ENCODE measurements at regions not wholly inside any gene's neighbourhood (a gene's known extent, or its start where the extent isn't known, plus 50 kb on each side); places are given as distances from the start of the nearest gene placed in this dataset.
"Not testable (repeated sequence)": the region's sequence is repeated elsewhere in the genome, so short reads cannot be mapped to it uniquely, and the experiment has no call there.

- H3K4me3 ChIP-seq (ENCODE audit: low read length): no peak overlapping the region
- H3K27ac ChIP-seq (ENCODE audit: low read depth, low read length): no peak overlapping the region
- no peaks in the 10 kb centered on the region for H3K36me3 ChIP-seq (ENCODE audit: control insufficient read depth, insufficient read depth, low read length)
- H3K9ac ChIP-seq (ENCODE audit: low read length): no peak overlapping the region
- peaks cover 2% of the 10 kb centered on the region for H3K4me1 ChIP-seq (ENCODE audit: control insufficient read depth, insufficient read depth, low read length)
- no peaks in the 10 kb centered on the region for H3K27me3 ChIP-seq (ENCODE audit: control insufficient read depth, insufficient read depth, low read length)
Measured at GRCh38 chr10:61283481-61284221, 169.5 kb downstream of the TMEM26 start.

- Histone ChIP-seq H3K4me3 (ENCODE audit: low read length) (no peak overlapping the region), H3K27ac (ENCODE audit: low read depth, low read length) (no peak overlapping the region), H3K4me1 (ENCODE audit: control insufficient read depth, insufficient read depth, low read length) (peaks cover 2% of the 10 kb centered on the region), H3K27me3 (ENCODE audit: control insufficient read depth, insufficient read depth, low read length) (no peaks in the 10 kb centered on the region), H3K36me3 (ENCODE audit: control insufficient read depth, insufficient read depth, low read length) (no peaks in the 10 kb centered on the region), H3K9ac (ENCODE audit: low read length) (no peak overlapping the region)
Measured at GRCh38 chr10:61283066-61283465, 170.1 kb downstream of the TMEM26 start.

- no peak overlapping the region for H3K27ac ChIP-seq (ENCODE audit: low read depth, low read length)
- no peaks in the 10 kb centered on the region for H3K27me3 ChIP-seq (ENCODE audit: control insufficient read depth, insufficient read depth, low read length)
- no peak overlapping the region for H3K9ac ChIP-seq (ENCODE audit: low read length)
- peaks cover 2% of the 10 kb centered on the region for H3K4me1 ChIP-seq (ENCODE audit: control insufficient read depth, insufficient read depth, low read length)
- H3K4me3 ChIP-seq (ENCODE audit: low read length): no peak overlapping the region
- no peaks in the 10 kb centered on the region for H3K36me3 ChIP-seq (ENCODE audit: control insufficient read depth, insufficient read depth, low read length)
Measured at GRCh38 chr10:61280303-61280702, 172.9 kb downstream of the TMEM26 start.

GRCh38 chr10:61279400-61279799 is 173.8 kb downstream of the TMEM26 start:
- Histone ChIP-seq H3K27ac (ENCODE audit: low read depth, low read length) (no peak overlapping the region), H3K9ac (ENCODE audit: low read length) (no peak overlapping the region), H3K4me3 (ENCODE audit: low read length) (no peak overlapping the region), H3K4me1 (ENCODE audit: control insufficient read depth, insufficient read depth, low read length) (peaks cover 2% of the 10 kb centered on the region), H3K27me3 (ENCODE audit: control insufficient read depth, insufficient read depth, low read length) (no peaks in the 10 kb centered on the region), H3K36me3 (ENCODE audit: control insufficient read depth, insufficient read depth, low read length) (no peaks in the 10 kb centered on the region)

- H3K36me3 ChIP-seq (ENCODE audit: control insufficient read depth, insufficient read depth, low read length): no peaks in the 10 kb centered on the region
- peaks cover 2% of the 10 kb centered on the region for H3K4me1 ChIP-seq (ENCODE audit: control insufficient read depth, insufficient read depth, low read length)
- H3K27ac ChIP-seq (ENCODE audit: low read depth, low read length): no peak overlapping the region
- no peak overlapping the region for H3K4me3 ChIP-seq (ENCODE audit: low read length)
- H3K27me3 ChIP-seq (ENCODE audit: control insufficient read depth, insufficient read depth, low read length): no peaks in the 10 kb centered on the region
- no peak overlapping the region for H3K9ac ChIP-seq (ENCODE audit: low read length)
Measured at GRCh38 chr10:61278556-61278955, 174.6 kb downstream of the TMEM26 start.

- Histone ChIP-seq H3K36me3 (ENCODE audit: control insufficient read depth, insufficient read depth, low read length) (no peaks in the 10 kb centered on the region), H3K27ac (ENCODE audit: low read depth, low read length) (no peak overlapping the region), H3K9ac (ENCODE audit: low read length) (no peak overlapping the region), H3K4me1 (ENCODE audit: control insufficient read depth, insufficient read depth, low read length) (no peaks in the 10 kb centered on the region), H3K4me3 (ENCODE audit: low read length) (no peak overlapping the region), H3K27me3 (ENCODE audit: control insufficient read depth, insufficient read depth, low read length) (no peaks in the 10 kb centered on the region)
Measured at GRCh38 chr10:61272781-61273180, 180.4 kb downstream of the TMEM26 start.

GRCh38 chr10:61271127-61271780 is 181.9 kb downstream of the TMEM26 start:
- no peaks in the 10 kb centered on the region for H3K27me3 ChIP-seq (ENCODE audit: control insufficient read depth, insufficient read depth, low read length)
- H3K4me1 ChIP-seq (ENCODE audit: control insufficient read depth, insufficient read depth, low read length): no peaks in the 10 kb centered on the region
- H3K4me3 ChIP-seq (ENCODE audit: low read length): no peak overlapping the region
- H3K36me3 ChIP-seq (ENCODE audit: control insufficient read depth, insufficient read depth, low read length): no peaks in the 10 kb centered on the region
- H3K27ac ChIP-seq (ENCODE audit: low read depth, low read length): no peak overlapping the region
- H3K9ac ChIP-seq (ENCODE audit: low read length): no peak overlapping the region

- Histone ChIP-seq H3K4me3 (ENCODE audit: low read length) (no peak overlapping the region), H3K27ac (ENCODE audit: low read depth, low read length) (no peak overlapping the region), H3K27me3 (ENCODE audit: control insufficient read depth, insufficient read depth, low read length) (no peaks in the 10 kb centered on the region), H3K9ac (ENCODE audit: low read length) (no peak overlapping the region), H3K4me1 (ENCODE audit: control insufficient read depth, insufficient read depth, low read length) (no peaks in the 10 kb centered on the region), H3K36me3 (ENCODE audit: control insufficient read depth, insufficient read depth, low read length) (no peaks in the 10 kb centered on the region)
Measured at GRCh38 chr10:61263518-61263917, 189.7 kb downstream of the TMEM26 start.

- no peaks in the 10 kb centered on the region for H3K4me1 ChIP-seq (ENCODE audit: control insufficient read depth, insufficient read depth, low read length)
- no peaks in the 10 kb centered on the region for H3K36me3 ChIP-seq (ENCODE audit: control insufficient read depth, insufficient read depth, low read length)
- H3K27me3 ChIP-seq (ENCODE audit: control insufficient read depth, insufficient read depth, low read length): no peaks in the 10 kb centered on the region
- H3K9ac ChIP-seq (ENCODE audit: low read length): no peak overlapping the region
- H3K27ac ChIP-seq (ENCODE audit: low read depth, low read length): no peak overlapping the region
- H3K4me3 ChIP-seq (ENCODE audit: low read length): no peak overlapping the region
Measured at GRCh38 chr10:61262486-61263261, 190.5 kb downstream of the TMEM26 start.

- Histone ChIP-seq H3K9ac (ENCODE audit: low read length) (no peak overlapping the region), H3K36me3 (ENCODE audit: control insufficient read depth, insufficient read depth, low read length) (no peaks in the 10 kb centered on the region), H3K27me3 (ENCODE audit: control insufficient read depth, insufficient read depth, low read length) (no peaks in the 10 kb centered on the region), H3K27ac (ENCODE audit: low read depth, low read length) (no peak overlapping the region), H3K4me3 (ENCODE audit: low read length) (no peak overlapping the region), H3K4me1 (ENCODE audit: control insufficient read depth, insufficient read depth, low read length) (no peaks in the 10 kb centered on the region)
Measured at GRCh38 chr10:61257956-61258496, 195.2 kb downstream of the TMEM26 start.

GRCh38 chr10:61257136-61257535 is 196.0 kb downstream of the TMEM26 start:
- H3K36me3 ChIP-seq (ENCODE audit: control insufficient read depth, insufficient read depth, low read length): no peaks in the 10 kb centered on the region
- no peaks in the 10 kb centered on the region for H3K4me1 ChIP-seq (ENCODE audit: control insufficient read depth, insufficient read depth, low read length)
- no peaks in the 10 kb centered on the region for H3K27me3 ChIP-seq (ENCODE audit: control insufficient read depth, insufficient read depth, low read length)
- no peak overlapping the region for H3K9ac ChIP-seq (ENCODE audit: low read length)
- no peak overlapping the region for H3K27ac ChIP-seq (ENCODE audit: low read depth, low read length)
- H3K4me3 ChIP-seq (ENCODE audit: low read length): no peak overlapping the region

- not testable (repeated sequence) for H3K27me3 ChIP-seq (ENCODE audit: control insufficient read depth, insufficient read depth, low read length); H3K27ac ChIP-seq (ENCODE audit: low read depth, low read length); H3K4me1 ChIP-seq (ENCODE audit: control insufficient read depth, insufficient read depth, low read length); H3K9ac ChIP-seq (ENCODE audit: low read length); H3K36me3 ChIP-seq (ENCODE audit: control insufficient read depth, insufficient read depth, low read length); H3K4me3 ChIP-seq (ENCODE audit: low read length)
Measured at GRCh38 chr10:61252326-61252725, 200.9 kb downstream of the TMEM26 start.

Measured in rectal smooth muscle tissue (tissue), 1 donor.